Islet precursor cell (in vitro differentiated cells): ENCODE measurements at regions not wholly inside any gene's neighbourhood (a gene's known extent, or its start where the extent isn't known, plus 50 kb on each side); places are given as distances from the start of the nearest gene placed in this dataset.

Source experiments
- DNase-seq: peaks from one replicate; pipeline ENCODE4 v3.0.0-alpha.2; 2018

DNA sequence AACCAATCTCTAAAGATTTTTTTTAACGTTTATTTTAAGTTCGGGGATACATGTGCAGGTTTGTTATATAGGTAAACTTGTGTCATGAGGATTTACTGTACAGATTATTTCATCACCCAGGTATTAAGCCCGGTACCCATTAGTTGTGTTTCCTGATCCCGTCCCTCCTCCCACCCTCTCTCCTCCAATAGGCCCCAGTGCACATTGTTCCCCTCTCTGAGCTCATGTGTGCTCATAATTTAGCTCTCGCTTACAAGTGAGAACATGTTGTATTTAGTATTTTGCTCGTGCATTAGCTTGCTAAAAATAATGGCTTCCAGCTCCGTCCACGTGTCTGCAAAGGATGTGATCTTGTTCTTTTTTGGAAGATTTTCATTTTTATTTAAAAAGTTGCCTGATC, 2309.4 kb upstream of the AGA start:
- no peak for DNase-seq

DNA sequence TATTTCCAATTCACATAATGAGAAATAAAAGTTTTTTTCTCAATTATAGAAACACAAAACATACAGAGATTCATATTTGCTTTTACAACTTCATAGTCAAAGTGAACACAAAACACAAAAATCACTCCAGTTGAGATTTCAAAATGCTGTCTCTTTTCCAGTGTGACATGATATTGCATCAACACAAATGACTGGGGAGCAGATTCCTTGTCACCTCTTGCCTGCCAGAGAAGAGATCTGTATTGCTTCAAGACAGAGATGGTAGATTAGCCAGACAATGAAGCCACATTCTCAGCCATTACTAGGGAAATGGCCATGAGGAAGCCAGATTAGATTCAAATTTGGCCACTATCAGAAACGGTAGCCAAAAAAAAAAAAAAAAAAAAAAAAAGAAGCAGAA, 2313.1 kb upstream of the AGA start:
- DNase-seq, result peak; percentile 57

DNA sequence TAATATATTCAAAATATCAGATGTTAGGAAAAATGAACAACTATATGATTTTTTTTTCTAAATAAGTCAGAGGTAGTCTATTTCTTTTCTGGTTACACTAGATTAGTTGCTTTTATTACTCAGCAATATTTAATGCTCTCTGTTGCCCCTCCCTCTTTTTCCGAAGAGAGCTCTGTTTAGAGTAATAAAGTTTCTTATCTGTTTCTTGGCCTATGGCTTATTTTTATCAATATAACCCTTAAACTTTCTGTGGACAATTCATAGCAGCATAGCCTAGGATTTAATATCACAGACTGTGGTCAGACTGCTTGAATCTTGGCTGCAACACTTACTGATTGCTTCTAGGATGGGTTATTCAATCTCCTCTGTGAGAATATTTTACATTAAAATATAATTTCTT, 2315.4 kb upstream of the AGA start:
- no peak for DNase-seq

DNA sequence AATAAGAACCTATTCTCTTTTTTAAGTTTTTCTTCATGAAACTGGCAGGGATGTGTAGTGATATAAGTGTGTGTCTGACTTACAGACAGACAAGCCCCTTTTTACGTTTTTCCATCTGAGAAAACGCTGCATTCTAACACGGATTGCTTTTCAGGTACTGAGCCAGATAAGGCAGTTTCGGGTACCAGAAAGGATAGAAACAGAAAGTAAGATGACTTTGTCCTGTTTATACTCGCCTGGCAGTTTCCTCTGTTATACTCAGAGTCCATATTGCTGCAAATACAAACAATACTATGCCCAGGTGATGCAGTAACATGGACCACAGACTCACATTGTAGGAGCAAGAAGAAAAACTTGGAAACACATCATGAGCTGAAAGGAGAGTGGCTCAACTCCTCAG, 2320.6 kb upstream of the AGA start:
- no peak for DNase-seq

DNA sequence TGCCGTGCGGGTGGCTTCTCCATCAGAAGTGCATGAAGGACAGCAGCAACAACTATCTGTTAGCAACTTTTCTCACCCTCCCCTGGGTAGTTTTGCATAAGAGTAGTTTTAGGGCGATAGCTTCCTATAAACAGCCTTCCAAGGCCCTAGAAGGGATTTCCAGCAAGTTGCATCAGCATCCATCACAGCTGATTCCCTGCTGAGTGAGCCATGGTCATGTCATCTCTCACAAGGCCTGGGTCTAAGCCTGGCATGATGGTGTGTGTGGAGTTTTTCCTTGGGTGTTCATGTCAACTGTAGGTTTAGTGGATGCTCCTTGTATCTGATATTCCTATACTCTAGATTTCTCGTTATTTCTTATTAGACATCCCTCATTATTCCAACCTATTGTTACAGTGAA, 2324.7 kb upstream of the AGA start:
- no peak for DNase-seq

DNA sequence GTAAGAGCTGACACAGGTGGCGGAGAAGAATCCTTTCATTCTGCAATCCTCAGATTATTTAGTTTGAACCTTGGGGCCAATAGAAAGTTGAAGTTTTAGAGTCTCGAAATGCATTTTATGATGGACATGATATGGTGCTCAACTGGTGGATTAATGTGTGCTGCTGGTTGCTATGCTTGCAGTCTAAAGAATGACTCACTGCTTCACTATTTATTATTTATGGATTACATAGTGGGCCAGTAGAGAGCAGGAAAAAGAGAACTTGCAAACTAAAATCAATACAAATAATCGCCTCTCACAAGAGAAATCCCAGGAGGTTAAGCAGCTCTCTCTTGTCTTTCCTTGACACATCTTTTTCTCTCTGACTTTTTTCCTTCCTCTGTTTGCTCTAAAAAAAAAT, 2326.8 kb upstream of the AGA start:
- no peak for DNase-seq

DNA sequence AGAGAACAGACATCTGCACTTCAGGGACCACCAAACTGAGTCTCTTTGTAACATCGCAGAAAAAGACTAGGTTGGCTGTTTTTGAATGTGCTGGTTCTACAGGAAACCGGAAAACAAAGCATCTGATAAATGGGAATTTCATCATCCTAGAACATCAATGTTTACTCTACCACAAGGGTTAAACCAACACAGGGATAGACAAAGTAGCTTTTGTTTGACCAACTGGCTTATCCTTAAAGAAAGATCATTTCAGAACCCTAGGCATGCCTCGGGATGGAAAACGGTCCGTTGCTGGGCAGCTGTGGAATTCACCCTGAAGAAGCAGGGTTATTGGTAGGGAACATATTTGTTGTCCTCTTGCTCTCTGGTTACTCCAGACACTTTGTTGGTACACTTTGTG, 2355.5 kb upstream of the AGA start:
- no peak for DNase-seq

DNA sequence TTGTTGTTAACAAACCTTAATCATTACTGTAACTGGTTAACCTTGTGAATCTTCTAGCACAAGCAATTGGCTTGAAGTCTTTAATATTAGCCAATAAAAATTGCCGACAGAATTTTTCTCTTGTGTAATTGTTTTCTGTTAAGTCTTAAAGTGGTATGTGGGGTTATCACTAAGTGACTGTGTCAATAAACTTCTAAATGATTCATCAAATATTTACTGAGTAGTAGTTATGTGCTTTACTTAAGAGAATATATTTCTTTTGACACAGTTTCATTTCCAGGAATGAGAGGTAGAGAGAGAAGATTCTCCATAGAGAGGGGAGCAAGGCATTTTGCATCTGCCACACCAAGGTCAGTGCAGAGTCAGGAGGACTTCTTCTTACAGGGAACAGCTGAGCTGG, 2361.6 kb upstream of the AGA start:
- no peak for DNase-seq

DNA sequence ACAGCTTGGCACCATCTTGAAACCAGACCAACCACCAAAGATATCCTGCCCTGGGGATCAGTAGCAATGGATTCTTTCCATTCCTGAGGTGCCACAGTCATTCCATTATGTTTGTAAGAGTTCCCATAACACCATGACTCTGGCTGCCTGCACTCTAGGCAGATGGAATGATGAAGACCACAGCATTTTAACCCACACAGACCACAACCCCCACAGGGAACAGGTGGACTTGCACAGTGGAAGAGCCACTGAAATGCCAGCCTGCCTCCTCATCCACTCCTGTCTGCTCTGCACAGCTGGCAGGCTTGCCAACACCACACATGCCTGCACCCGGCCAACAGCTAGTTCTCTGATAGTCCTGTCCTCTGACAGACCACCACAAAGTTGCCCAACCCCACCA, 2362.2 kb upstream of the AGA start:
- DNase-seq, result no peak

DNA sequence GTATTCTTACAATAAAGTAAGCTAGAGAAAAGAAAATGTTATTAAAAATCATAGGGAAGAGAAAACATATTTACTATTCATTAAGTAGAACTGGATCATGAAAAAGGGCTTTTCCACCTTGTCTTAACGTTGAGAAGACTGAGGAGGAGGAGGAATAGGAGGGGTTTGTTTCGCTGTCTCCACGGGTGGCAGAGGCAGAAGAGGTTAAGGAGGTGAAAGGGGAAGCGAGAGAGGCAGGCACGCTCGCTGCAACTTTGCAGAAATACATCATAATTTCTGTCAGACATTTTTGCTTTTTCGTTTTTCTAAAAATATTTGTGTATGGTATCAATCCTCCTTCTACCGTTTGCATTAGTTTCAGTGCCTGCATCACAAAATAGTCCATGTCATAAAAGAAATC, 2375.1 kb upstream of the AGA start:
- DNase-seq, result no peak

DNA sequence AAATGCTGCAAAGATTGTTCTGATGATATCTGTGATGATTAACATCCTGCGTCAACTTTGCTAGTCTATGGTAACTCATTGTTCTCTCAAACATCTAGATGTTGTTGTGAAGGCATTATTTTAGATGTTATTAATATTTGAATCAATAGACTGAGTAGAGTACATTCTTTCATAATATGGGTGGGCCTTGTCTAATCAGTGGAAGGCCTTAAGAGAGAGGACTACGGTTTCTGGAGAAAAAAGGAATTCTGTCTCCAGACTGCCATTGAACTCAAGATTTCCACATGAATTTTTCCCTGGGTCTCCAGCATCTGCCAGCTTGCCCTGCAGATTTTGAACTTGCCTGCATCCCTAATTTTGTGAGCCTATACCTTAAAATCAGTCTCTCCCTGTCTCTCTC, 2381.1 kb upstream of the AGA start:
- DNase-seq, result no peak

DNA sequence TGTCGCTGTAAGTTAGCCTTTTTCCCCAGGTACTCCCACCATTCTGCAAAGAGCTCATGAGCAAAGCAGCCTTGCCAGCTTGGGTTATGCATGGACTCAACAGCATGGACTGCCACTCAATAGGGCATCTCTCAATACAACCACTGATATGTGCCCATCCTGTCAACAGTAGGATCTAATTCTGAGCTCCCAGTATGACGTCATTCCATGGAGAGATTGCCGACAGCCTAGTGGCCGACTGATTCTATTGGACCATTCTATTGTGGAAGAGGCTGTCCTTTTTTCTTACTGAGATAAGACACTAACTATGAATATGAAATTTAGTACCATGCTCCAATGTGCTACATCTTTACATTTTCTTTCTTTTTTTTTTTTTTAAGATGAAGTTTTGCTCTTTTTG, 2389.0 kb upstream of the AGA start:
- DNase-seq, result no peak

DNA sequence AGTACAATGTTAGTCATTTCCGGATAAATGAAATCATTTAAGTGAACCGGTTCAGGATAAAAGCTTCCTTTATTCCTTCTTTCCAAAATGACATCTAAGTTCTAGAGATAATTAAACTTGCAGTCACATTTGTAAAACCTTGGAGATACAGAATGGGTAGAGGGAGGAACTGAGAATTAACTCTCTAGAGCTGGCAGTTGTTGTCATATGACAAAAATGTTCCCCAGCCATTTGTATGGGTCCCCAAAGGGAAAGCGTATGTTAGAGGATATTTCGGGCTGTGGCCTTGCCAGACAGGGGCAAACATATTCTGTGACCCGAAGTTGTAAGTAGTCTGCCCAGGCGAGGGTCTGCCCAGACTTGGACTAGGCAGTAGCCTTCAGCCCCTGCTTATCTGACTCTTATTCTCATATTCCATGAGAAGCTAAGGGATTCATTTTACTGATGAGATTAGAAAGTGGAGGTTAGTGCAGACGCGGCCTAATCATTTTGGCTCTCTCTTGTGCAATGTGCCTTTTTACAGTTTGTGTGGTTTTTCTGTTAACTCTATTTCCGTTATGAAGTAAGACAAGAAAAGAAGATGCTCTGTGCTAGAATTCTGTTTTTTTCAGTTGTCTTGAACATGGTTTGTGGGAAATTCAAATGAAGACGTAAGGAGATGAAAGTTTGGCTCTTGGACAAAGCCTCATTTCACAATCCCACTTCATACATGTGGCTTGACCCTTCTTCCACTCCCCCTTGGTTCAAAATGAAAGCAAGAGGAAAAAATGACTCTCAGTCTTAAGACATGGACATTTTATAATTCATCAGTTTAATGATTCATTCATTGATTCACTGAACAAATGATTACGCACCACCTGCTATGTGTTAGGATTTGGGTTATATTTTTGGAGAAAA, 2394.2 kb upstream of the AGA start:
- DNase-seq, result no peak

DNA sequence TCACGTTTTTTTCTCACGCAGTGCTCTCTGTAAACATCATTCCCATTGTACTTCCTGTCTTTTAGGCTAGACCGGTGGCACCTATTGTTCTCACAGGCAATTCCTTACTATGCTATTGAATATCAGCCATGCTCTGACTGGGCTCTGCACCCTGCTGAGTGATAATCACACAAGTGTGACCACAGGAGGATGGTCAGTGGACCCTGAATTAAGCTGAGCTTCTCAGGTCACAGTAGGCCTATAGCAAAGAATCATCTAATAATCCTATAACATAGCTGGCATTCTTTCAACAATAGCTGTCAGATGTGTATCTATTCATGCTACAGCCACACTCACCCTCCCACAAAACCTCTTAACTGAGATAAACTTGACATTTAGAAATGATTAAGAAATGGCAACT, 2399.8 kb upstream of the TENM3 start:
- DNase-seq, result no peak

DNA sequence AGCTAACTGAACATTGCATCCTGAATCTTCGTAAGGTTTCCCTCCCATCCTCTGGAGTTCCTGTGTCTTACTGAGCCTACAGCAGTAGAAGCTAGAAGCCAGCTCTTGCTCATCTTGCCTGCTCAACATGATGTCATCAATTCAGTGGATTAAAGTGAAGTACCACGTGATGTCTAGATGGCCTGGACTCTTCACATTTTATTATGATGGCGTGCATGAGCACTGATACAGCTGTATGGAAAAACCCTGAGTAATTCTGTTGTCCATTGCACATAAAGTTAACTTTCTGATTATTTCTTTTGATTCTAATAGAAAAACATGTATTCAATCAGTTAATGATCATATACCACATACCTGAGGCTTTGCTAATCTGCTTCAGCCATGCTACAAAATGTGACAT, 2387.7 kb upstream of the TENM3 start:
- DNase-seq, result no peak

DNA sequence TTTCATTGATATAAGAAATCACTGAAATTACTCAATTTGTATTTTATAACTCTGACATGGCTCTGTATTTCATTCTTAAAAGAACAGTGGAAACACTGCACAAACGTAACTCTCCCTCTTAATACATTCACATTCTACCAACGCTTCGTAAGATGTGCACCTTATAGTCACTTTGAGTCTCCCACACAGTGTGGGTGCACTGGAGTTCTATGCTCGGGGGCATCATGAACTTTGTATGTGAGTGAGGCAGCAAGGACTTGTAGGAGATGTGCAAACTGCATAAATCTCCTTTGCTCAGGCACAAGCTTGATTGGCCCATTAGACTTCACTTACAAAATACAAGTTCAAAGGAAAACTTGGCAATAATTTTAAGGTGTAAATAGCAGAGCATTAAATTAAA, 2385.0 kb upstream of the TENM3 start:
- no peak for DNase-seq

DNA sequence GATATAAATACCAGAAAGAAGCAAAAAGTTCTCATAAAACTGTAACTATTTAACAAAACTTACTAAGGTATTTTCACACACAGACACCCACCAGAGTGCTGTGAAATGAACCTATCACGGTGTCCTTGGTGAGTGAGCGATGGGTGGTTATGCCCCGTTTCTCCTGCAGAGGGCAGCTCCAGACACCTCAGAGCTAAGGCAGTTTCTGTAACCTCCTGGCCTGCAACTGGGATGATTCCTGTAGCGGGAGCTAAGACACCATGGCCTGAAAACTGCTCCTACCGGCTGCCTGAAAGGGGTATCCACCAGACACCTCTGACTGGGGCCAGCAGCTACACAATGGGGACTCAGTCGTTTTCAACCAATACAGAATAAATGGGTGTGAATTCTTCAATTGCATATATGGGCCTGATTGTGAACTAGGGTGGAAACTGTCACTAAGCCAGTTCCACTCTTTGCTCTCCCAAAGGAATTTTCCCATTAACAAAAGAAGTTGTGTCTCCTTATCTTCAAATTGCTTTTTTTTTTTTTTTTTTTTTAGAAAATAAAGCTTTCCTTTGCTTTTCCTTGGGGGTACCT, 2375.8 kb upstream of the TENM3 start:
- DNase-seq, result peak; percentile 93

DNA sequence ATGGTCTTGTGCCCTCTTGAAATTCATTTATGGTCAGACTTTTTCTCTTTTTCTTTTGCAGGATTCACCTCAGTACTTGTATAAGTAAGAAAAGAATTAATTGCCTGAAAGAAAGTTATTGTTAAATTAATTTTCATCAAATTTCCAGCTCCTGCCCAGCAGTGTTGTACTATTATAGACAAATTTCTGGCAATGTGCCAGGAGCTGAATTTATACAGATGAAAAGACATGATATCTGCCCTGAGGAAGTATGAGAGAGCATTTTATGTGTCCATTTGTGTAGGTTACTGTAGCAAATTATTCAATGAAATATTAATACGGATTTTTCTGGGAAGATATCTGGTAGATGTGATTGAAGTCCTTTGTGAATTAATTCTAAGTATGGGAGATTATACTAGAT, 2371.5 kb upstream of the TENM3 start:
- DNase-seq, result no peak

DNA sequence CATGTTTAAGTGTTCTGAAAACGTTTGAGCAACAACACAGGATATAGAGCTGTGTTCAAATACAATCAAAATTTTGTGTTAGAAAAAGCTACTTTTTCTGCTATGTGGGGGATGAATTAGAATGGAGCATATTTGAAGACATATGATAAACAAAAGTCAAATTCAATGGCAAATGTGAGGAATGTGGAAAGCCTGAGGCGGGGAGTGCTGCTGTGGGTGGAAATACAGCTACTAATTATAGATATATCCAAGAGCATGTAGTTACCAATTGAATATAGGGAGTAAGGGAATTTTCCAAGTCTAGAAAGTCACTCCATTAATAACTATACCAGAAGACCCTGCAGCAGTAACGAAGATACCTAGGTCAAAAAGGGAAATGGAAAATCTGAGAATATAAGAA, 2370.4 kb upstream of the TENM3 start:
- DNase-seq, result no peak

DNA sequence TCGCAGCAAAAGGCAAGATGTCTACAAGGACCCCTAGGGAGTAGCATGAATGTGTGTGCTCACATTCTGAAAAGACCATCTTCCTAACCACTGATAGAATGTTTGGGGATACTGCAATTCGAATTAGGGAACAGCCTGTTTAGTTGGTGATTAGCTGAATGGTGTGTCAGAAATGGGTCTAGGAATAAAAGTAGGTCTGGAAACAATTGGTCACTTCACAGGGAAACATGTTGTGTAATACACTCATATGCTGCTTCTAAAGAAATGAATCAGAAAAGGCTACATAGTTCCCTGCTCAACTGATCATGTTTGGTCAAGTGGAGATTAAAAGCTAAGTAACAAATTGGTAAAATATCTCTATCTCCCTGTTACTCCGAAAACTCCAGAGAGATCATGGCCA, 2362.4 kb upstream of the TENM3 start:
- DNase-seq, result no peak

DNA sequence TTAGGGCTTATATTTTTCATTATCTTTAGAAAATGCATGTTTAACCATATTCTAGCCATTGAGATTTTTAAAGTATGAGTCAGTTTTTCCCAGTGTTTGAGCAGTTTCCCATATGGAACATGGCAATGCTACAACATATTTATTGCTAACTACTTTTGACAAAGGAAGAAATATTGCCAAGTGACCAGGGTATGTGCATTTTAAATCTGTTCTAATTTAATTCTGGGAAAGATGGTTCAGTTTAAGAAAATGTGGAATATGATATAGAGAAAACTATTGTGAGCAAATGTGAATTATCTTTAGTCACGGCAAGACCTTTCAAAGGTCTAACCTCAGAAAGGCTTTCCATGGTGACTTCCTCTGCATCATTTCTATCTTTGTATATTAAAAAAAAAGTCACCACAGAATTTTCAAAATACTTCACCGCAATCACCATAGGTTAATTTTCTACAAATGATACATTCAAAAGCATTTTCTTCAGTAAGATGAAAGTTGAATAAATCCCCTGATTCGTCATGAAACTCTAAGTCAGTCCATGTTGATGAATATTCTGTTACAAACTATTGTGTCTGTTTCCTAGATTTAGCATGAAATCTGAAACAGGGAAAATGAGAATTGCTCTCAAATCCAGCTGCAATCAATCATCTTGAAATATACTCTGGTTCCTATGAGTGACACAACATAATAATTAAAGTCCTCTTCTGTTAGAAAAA, 2349.0 kb upstream of the TENM3 start:
- no peak for DNase-seq

DNA sequence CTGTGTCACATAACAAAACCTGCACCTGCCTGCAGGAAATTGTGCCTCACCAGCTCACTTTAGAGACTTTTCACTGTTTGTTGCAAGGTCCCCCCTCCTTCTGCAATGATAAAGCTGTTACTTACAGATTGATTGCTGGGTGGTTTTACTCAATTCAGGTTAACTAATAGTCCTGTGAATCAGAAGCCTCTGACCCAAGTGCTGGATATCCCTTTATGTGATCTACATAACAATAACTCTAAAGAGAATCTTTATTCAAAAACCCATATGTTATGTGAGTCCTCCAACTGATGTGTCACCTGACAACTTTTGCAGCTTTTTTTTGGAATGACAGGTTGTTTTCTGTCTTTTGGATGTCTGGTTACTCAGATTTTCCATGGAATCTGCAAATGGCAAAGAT, 2323.6 kb upstream of the TENM3 start:
- no peak for DNase-seq

DNA sequence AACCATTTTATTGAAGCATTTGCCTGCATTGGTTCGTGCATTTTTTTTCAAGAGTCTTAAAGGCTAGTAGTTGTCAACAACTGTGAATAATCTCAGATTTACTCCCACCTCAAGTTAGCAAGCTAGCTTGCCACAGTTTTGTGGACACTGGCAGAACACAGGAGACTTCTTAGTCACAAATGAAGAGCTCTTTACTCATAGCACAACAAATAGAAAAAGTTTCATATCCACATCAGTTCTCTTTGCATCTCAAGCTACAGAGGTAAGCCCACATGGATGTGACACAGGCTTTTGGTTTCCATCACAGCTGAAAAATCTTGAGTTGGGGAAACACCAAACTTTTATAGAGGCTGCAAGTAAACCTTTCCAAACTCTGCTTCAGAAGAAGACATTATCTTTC, 2315.7 kb upstream of the TENM3 start:
- DNase-seq, result no peak

DNA sequence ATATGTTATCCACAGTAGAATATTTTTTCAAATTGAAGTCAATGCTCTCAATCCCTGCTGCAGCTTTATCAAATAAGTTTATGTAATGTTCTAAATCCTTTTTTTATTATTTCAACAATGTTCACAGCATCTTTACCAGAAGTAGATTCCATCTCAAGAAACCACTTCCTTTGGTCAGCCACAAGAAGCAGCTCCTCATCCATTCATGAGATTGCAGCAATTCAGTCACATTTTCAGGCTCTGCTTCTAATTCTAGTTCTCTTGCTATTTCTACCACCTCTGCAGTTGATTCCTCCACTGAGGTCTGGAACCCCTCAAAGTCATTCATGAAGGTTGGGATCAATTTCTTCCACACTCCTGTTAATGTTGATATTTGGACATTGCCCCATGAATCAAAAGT, 2301.3 kb upstream of the TENM3 start:
- no peak for DNase-seq
